ENCODE measurements at regions not wholly inside any gene's neighbourhood (a gene's known extent, or its start where the extent isn't known, plus 50 kb on each side); places are given as distances from the start of the nearest gene placed in this dataset.

DNA sequence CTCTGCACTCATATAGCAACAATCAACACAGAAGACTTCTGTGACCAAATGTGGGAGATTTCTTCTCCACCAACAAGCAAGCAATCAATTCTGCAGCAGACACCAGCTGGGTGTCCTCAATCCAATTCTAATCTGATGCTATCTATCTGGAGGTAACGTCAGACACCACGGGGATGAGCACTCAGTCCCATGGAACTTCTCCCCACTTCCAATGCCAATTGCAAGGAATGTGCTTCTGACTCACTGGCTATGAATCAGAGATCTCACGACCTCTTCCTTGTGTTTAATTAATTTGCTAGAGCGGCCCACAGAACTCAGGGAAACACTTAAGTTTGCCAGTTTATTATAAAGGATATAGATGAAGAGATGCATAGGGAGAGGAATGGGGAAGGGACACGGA lies 103.5 kb upstream of the SIRPG start:
- DNase-seq (ENCODE audit: low read depth): peak; percentile 93
- TF ChIP-seq, protein P1, sequence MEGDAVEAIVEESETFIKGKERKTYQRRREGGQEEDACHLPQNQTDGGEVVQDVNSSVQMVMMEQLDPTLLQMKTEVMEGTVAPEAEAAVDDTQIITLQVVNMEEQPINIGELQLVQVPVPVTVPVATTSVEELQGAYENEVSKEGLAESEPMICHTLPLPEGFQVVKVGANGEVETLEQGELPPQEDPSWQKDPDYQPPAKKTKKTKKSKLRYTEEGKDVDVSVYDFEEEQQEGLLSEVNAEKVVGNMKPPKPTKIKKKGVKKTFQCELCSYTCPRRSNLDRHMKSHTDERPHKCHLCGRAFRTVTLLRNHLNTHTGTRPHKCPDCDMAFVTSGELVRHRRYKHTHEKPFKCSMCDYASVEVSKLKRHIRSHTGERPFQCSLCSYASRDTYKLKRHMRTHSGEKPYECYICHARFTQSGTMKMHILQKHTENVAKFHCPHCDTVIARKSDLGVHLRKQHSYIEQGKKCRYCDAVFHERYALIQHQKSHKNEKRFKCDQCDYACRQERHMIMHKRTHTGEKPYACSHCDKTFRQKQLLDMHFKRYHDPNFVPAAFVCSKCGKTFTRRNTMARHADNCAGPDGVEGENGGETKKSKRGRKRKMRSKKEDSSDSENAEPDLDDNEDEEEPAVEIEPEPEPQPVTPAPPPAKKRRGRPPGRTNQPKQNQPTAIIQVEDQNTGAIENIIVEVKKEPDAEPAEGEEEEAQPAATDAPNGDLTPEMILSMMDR (conservative IDR thresholded peaks at IDR 0.05; ENCODE audit: control insufficient read depth, insufficient read depth, low read depth, low read length): no peak
- H3K4me3 ChIP-seq (ENCODE audit: control insufficient read depth, low read depth, low read length): no peak overlapping the region

DNA sequence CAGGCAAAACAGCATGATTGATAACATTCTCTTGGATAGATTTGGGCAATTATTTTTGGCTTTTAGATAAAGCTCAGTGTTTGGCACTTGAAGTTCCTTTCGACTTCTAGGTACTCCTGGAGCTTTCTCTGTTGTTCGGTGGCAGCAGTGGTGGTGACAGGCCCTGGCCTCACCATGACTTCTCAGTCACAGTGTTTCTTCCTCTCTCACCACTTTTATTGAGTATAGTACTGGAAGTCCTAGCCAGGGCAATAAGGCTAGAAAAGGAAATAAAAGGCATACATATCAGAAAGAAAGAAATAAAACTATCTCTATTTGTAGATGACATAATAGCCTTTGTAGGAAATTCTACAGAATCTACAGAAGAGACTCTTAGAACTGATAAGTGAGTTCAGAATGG lies 101.2 kb upstream of the SIRPG start:
- TF ChIP-seq, protein P1 (conservative IDR thresholded peaks at IDR 0.05; ENCODE audit: control insufficient read depth, insufficient read depth, low read depth, low read length): no peak
- no peak for DNase-seq (ENCODE audit: low read depth)
- H3K4me3 ChIP-seq (ENCODE audit: control insufficient read depth, low read depth, low read length): no peak overlapping the region

DNA sequence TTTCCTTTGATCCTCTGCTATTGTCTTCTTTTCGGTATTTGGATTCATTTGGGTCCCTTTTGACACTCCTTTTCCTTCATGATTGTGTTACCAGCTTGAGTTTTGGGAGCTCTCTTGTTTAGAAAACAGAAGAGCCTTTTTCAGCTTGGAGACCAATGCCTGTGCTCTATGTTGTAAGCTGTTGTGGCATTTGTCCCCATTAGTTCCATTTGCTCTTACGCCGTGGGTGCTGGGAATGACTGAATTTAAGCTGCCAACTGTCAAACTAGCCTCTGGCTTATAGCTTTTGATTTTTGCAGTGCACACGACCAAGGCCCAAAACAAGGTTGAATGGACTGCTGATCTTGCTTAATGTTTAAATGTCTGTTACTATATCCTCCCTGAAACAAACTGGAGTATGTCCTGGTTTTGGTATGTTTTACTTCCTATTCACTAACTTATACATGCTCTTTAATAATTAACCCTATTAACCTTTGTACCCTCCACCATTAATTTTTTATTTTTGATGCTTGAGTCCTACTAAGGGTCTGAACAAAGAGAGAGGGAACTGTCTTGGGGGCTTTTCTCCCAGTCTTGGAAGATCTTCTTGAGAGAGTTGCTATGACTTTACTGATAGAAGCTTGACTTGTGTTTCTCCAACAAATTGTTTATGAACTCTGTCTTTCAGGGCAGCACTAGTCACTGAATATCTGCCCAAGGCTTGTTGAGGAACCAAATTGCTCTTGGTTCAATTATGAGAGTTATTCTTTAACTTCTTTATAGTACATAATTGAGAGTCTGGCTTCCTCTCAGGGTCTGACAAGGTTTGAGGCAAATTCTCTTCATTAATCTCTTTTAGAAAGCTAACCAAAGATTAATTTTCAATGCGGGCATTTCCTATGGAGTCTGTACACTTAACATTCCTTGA lies 100.3 kb upstream of the SIRPG start:
- TF ChIP-seq, protein P1 (conservative IDR thresholded peaks at IDR 0.05; ENCODE audit: control insufficient read depth, insufficient read depth, low read depth, low read length): no peak
- DNase-seq (ENCODE audit: low read depth): no peak
- no peak overlapping the region for H3K4me3 ChIP-seq (ENCODE audit: control insufficient read depth, low read depth, low read length)

DNA sequence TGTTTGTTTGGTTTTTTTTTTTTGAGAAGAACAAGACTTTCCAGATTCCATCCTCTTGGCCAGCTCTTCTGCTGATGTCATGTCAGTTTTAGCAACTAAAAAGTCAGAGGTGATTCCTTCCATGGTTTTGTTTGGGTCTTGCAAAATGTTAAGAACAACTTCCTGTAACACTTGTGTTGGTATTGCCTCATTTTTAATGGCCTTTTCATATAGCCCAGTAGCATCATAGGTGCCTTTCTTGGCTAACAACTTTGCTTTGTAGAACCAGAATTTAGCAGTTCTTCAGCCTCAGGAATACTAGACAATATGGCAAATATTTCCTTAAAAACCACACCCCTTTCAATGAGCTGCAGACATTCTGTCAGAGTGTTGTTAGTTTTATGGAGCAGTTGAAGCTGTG lies 99.5 kb upstream of the SIRPG start:
- TF ChIP-seq, protein P1 (conservative IDR thresholded peaks at IDR 0.05; ENCODE audit: control insufficient read depth, insufficient read depth, low read depth, low read length): no peak
- H3K4me3 ChIP-seq (ENCODE audit: control insufficient read depth, low read depth, low read length): no peak overlapping the region
- DNase-seq (ENCODE audit: low read depth): peak; percentile 17

DNA sequence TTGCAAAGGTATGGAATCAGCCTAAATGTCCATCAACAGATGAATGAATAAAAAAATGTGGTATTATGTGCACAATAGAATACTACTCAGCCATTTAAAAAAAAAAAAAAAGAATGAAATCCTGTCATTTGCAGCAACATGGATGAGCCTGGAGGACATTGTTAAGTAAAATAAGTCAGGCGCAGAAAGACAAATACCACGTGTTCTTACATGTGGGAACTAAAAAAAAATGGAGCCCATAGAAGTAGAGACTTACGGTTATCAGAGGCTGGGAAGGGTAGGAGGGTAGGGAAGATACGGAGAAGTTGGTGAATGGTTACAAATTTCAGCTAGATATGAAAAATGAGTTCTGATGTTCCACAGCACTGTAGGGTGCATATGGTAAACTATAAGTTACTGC lies 97.2 kb upstream of the SIRPG start:
- no peak for DNase-seq (ENCODE audit: low read depth)
- H3K4me3 ChIP-seq (ENCODE audit: control insufficient read depth, low read depth, low read length): no peak overlapping the region
- TF ChIP-seq, protein P1 (conservative IDR thresholded peaks at IDR 0.05; ENCODE audit: control insufficient read depth, insufficient read depth, low read depth, low read length): no peak

DNA sequence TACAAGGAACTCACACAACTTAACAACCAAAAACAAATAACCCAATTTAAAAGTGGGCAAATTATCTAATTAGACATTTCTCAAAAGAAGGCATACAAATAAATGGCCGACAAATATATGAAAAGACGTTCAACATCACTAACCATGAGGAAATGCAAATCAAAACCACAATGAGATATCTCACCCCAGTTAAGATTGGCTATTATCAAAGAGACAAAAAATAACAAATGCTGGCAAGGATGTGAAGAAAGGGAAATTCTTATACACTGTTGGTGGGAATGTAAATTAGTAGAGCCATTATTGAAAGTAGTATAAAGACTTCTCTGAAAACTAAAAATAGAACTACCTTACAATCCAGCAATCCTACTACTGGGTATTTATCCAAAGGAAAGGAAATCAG lies 96.7 kb upstream of the SIRPG start:
- no peak overlapping the region for H3K4me3 ChIP-seq (ENCODE audit: control insufficient read depth, low read depth, low read length)
- no peak for DNase-seq (ENCODE audit: low read depth)
- TF ChIP-seq, protein P1 (conservative IDR thresholded peaks at IDR 0.05; ENCODE audit: control insufficient read depth, insufficient read depth, low read depth, low read length): no peak

All from fibroblast of mammary gland (primary cell).